PC-3 (cell line): ENCODE measurements at regions not wholly inside any gene's neighbourhood (a gene's known extent, or its start where the extent isn't known, plus 50 kb on each side); places are given as distances from the start of the nearest gene placed in this dataset.

Experiments used
- ATAC-seq: fragments of 200-7000 bp; cut with Tn5 transposase; 2 replicates; pipeline ENCODE4 v1.9.1; 2020; ENCODE audit warnings: mild to moderate bottlenecking, moderate library complexity
- BruUV-seq: library from RNA; stranded (reverse); fragments of 400-500 nt; replicated peaks from 2 replicates; lab custom pipeline; 2021; lab: Mats Ljungman, UMichigan
- CTCF ChIA-PET: fragments of 300-600 bp; sonication (Branson Sonifier 250); formaldehyde crosslinking; loops from one replicate; lab custom pipeline; 2022; ENCODE audit warnings: antibody characterized with exemption; lab: Charles Lee
- POLR2A ChIA-PET: fragments of 300-600 bp; sonication (Branson Sonifier 250); formaldehyde crosslinking; loops from one replicate; lab custom pipeline; 2022; ENCODE audit warnings: antibody characterized with exemption; ENCODE audit not compliant: unreplicated experiment; lab: Charles Lee
- DNase-seq: peaks from one replicate; pipeline ENCODE4 v3.0.0-alpha.2; 2015
- H2AFZ ChIP-seq: fragments of 300-600 bp; sonication (generic); 2 replicates; pipeline ENCODE4 v1.6.0; 2016; ENCODE audit warnings: antibody characterized with exemption, low read length
- H3F3A ChIP-seq: fragments of 300-600 bp; sonication (generic); one replicate; pipeline ENCODE4 v1.6.0; 2017; ENCODE audit warnings: antibody characterized with exemption, low read length, control low read depth, mild to moderate bottlenecking; ENCODE audit not compliant: unreplicated experiment
- H3K27ac ChIP-seq: fragments of 300-600 bp; sonication (generic); 2 replicates; pipeline ENCODE4 v1.5.1; 2016; ENCODE audit warnings: mild to moderate bottlenecking, low read length
- H3K27me3 ChIP-seq: fragments of 300-600 bp; sonication (generic); 2 replicates; pipeline ENCODE4 v1.6.1; 2016; ENCODE audit warnings: low read length, mixed read lengths
- H3K36me3 ChIP-seq: fragments of 300-600 bp; sonication (generic); 2 replicates; pipeline ENCODE4 v1.6.1; 2016; ENCODE audit warnings: low read depth, mixed run types, low read length, mixed read lengths
- H3K4me1 ChIP-seq: fragments of 300-600 bp; sonication (generic); 2 replicates; pipeline ENCODE4 v1.5.1; 2016; ENCODE audit warnings: low read length; ENCODE audit not compliant: insufficient read depth
- H3K4me2 ChIP-seq: fragments of 300-600 bp; sonication (generic); 2 replicates; pipeline ENCODE4 v1.6.0; 2016; ENCODE audit warnings: low read length
- H3K4me3 ChIP-seq: fragments of 300-600 bp; sonication (generic); 2 replicates; pipeline ENCODE4 v1.5.1; 2016; ENCODE audit warnings: mild to moderate bottlenecking, low read length, mixed read lengths
- H3K79me2 ChIP-seq: fragments of 300-600 bp; sonication (generic); 2 replicates; pipeline ENCODE4 v1.6.1; 2017; ENCODE audit warnings: low read length, mixed read lengths
- H3K9ac ChIP-seq: fragments of 300-600 bp; sonication (generic); 2 replicates; pipeline ENCODE4 v1.6.0; 2016; ENCODE audit warnings: mild to moderate bottlenecking, low read length
- H3K9me2 ChIP-seq: fragments of 300-600 bp; sonication (generic); replicated peaks from 2 replicates; pipeline ENCODE4 v1.6.1; 2016; ENCODE audit warnings: mixed run types, low read length, mixed read lengths
- H3K9me3 ChIP-seq: fragments of 300-600 bp; sonication (generic); 2 replicates; pipeline ENCODE4 v1.6.1; 2016; ENCODE audit warnings: low read length, mixed read lengths
- H4K20me1 ChIP-seq: fragments of 300-600 bp; sonication (generic); 2 replicates; pipeline ENCODE4 v1.6.1; 2016; ENCODE audit warnings: low read length, mixed read lengths
- EZH2 ChIP-seq: fragments of 300-600 bp; sonication (generic); IDR thresholded peaks from one replicate; pipeline ENCODE4 v1.6.1; 2017; ENCODE audit warnings: antibody characterized with exemption, mild to moderate bottlenecking, low read length; ENCODE audit not compliant: unreplicated experiment
- EZH2phosphoT487 ChIP-seq: fragments of 300-600 bp; sonication (generic); IDR thresholded peaks from 2 replicates; pipeline ENCODE4 v1.6.1; 2018; ENCODE audit warnings: mild to moderate bottlenecking, antibody characterized with exemption, low read length, borderline replicate concordance
- intact Hi-C: fragments of 100-400 bp; cut with micrococcal nuclease; formaldehyde crosslinking; loops from 2 replicates; pipeline ENCODE4 v1.9.0; 2023
- TF ChIP-seq, protein P1 (sequence below): fragments of 300-600 bp; sonication (generic); conservative IDR thresholded peaks from 2 replicates; pipeline ENCODE4 v1.5.1; 2017; ENCODE audit warnings: antibody characterized with exemption, low read depth, mild to moderate bottlenecking, low read length

GRCh38 chr10:6354168-6354772 lies 151.5 kb downstream of the PFKFB3 start:
- no peak for TF ChIP-seq EZH2phosphoT487
- TF ChIP-seq, protein P1, sequence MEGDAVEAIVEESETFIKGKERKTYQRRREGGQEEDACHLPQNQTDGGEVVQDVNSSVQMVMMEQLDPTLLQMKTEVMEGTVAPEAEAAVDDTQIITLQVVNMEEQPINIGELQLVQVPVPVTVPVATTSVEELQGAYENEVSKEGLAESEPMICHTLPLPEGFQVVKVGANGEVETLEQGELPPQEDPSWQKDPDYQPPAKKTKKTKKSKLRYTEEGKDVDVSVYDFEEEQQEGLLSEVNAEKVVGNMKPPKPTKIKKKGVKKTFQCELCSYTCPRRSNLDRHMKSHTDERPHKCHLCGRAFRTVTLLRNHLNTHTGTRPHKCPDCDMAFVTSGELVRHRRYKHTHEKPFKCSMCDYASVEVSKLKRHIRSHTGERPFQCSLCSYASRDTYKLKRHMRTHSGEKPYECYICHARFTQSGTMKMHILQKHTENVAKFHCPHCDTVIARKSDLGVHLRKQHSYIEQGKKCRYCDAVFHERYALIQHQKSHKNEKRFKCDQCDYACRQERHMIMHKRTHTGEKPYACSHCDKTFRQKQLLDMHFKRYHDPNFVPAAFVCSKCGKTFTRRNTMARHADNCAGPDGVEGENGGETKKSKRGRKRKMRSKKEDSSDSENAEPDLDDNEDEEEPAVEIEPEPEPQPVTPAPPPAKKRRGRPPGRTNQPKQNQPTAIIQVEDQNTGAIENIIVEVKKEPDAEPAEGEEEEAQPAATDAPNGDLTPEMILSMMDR: no peak
- TF ChIP-seq EZH2: no peak
- DNase-seq (no peak), ATAC-seq (no peak)
- no peaks in the 10 kb centered on the region for H3K9me2 ChIP-seq
- no peak overlapping the region for H3K4me3 ChIP-seq
- no peaks in the 10 kb centered on the region for H3F3A ChIP-seq
- H3K27me3 ChIP-seq: no peaks in the 10 kb centered on the region
- no peaks in the 10 kb centered on the region for H3K4me1 ChIP-seq
- no TSS peak for BruUV-seq
- ChIA-PET POLR2A (no interaction called here), CTCF (no interaction called here)
- intact Hi-C loops: no loop called here
- no peaks in the 10 kb centered on the region for H4K20me1 ChIP-seq
- H3K9me3 ChIP-seq: no peaks in the 10 kb centered on the region
- no peak overlapping the region for H3K4me2 ChIP-seq
- no peaks in the 10 kb centered on the region for H3K36me3 ChIP-seq
- no peak overlapping the region for H3K27ac ChIP-seq
- no peaks in the 10 kb centered on the region for H3K79me2 ChIP-seq
- H2AFZ ChIP-seq: no peak overlapping the region
- no peak overlapping the region for H3K9ac ChIP-seq

- POLR2A ChIA-PET: no interaction called here
- Histone ChIP-seq H2AFZ (no peak overlapping the region), H3K4me2 (no peak overlapping the region), H3K9me2 (no peaks in the 10 kb centered on the region), H3K9ac (no peak overlapping the region), H3K27me3 (no peaks in the 10 kb centered on the region), H3K36me3 (no peaks in the 10 kb centered on the region), H4K20me1 (no peaks in the 10 kb centered on the region), H3K27ac (no peak overlapping the region), H3K9me3 (no peaks in the 10 kb centered on the region), H3K4me3 (no peak overlapping the region), H3K4me1 (no peaks in the 10 kb centered on the region), H3K79me2 (no peaks in the 10 kb centered on the region), H3F3A (no peaks in the 10 kb centered on the region)
- no peak for DNase-seq
- BruUV-seq: no TSS peak
- intact Hi-C loops: no loop called here
- no peak for ATAC-seq
- CTCF ChIA-PET: no interaction called here
- TF ChIP-seq, protein P1: no peak
- TF ChIP-seq EZH2: no peak
- TF ChIP-seq EZH2phosphoT487: no peak
Observed at GRCh38 chr10:6356280-6356793, 153.6 kb downstream of the PFKFB3 start.

GRCh38 chr10:6361869-6362268 lies 159.1 kb downstream of the PFKFB3 start:
- ATAC-seq (no peak), DNase-seq (no peak)
- H3F3A ChIP-seq: no peaks in the 10 kb centered on the region
- no peaks in the 10 kb centered on the region for H3K27me3 ChIP-seq
- POLR2A ChIA-PET: no interaction called here
- H3K9ac ChIP-seq: no peak overlapping the region
- intact Hi-C loops: no loop called here
- no peaks in the 10 kb centered on the region for H3K9me2 ChIP-seq
- no peaks in the 10 kb centered on the region for H3K9me3 ChIP-seq
- no peak overlapping the region for H3K4me3 ChIP-seq
- H2AFZ ChIP-seq: no peak overlapping the region
- no peak overlapping the region for H3K27ac ChIP-seq
- no peaks in the 10 kb centered on the region for H4K20me1 ChIP-seq
- H3K4me1 ChIP-seq: no peaks in the 10 kb centered on the region
- BruUV-seq: no TSS peak
- no peak overlapping the region for H3K4me2 ChIP-seq
- no peaks in the 10 kb centered on the region for H3K79me2 ChIP-seq
- no peak for TF ChIP-seq EZH2phosphoT487
- TF ChIP-seq, protein P1: no peak
- CTCF ChIA-PET: no interaction called here
- no peaks in the 10 kb centered on the region for H3K36me3 ChIP-seq
